Heart right ventricle (tissue), 16 donors: ENCODE measurements at regions not wholly inside any gene's neighbourhood (a gene's known extent, or its start where the extent isn't known, plus 50 kb on each side); places are given as distances from the start of the nearest gene placed in this dataset.

Experiments
- ATAC-seq, 8 donors: fragments of 200-7000 bp; cut with Tn5 transposase; one replicate each; pipeline ENCODE4 v1.9.1; 2020; ENCODE audit warnings: mild to moderate bottlenecking in 8 of 8, moderate library complexity in 8 of 8, moderate number of reproducible peaks in 1 of 8
- DNase-seq, 2 donors: peaks; one replicate each; pipeline ENCODE4 v3.0.0-alpha.2; 2020
- H3K27ac ChIP-seq, 10 donors: fragments of 200-600 bp; sonication (generic) in 2 of 10; one replicate each; pipeline versions ENCODE4 v1.5.0 to v1.8.0; 2020 to 2022; ENCODE audit warnings: mild to moderate bottlenecking in 3 of 10
- H3K27me3 ChIP-seq, 7 donors: fragments of 200-600 bp; one replicate each; pipeline ENCODE4 v1.8.0; 2021 to 2022; ENCODE audit warnings: mild to moderate bottlenecking in 2 of 7
- H3K36me3 ChIP-seq, 9 donors: fragments of 200-600 bp; sonication (generic) in 1 of 9; one replicate each; pipeline versions ENCODE4 v1.5.0 to v1.8.0; 2020 to 2022; ENCODE audit warnings: mild to moderate bottlenecking in 2 of 9
- H3K4me1 ChIP-seq, 9 donors: fragments of 200-600 bp; sonication (generic) in 1 of 9; one replicate each; pipeline versions ENCODE4 v1.5.0 to v1.8.0; 2020 to 2022; ENCODE audit warnings: mild to moderate bottlenecking in 4 of 9
- H3K4me3 ChIP-seq, 10 donors: fragments of 200-600 bp; sonication (generic) in 2 of 10; one replicate each; pipeline versions ENCODE4 v1.5.0 to v1.8.0; 2020 to 2022; ENCODE audit warnings: mild to moderate bottlenecking in 7 of 10, moderate library complexity in 2 of 10
- H3K9me3 ChIP-seq, 11 donors: fragments of 200-600 bp in 10 of 11; sonication (generic) in 2 of 11; one replicate each; pipeline versions ENCODE4 v1.5.0 to v1.8.0; 2013 to 2022; ENCODE audit warnings: mild to moderate bottlenecking in 2 of 11, control low read depth in 1 of 11, moderate library complexity in 1 of 11
- WGBS, 2 donors: extraction: QIAGEN DNeasy Blood & Tissue Kit; methylation state at CpG; one replicate each; pipeline ENCODE4 v1.1.7; 2013; ENCODE audit warnings: inconsistent platforms in 1 of 2; 5-methylcytosine and 5-hydroxymethylcytosine counted together
- intact Hi-C, 10 donors: fragments of 100-400 bp; cut with DNase I; formaldehyde crosslinking; loops; one replicate each; pipeline versions ENCODE4 v1.11.1 to v1.14.2; 2022
- TF ChIP-seq, protein P1 (sequence below), 9 donors: fragments of 200-600 bp; sonication (generic) in 2 of 9; IDR thresholded peaks; one replicate each; pipeline versions ENCODE4 v1.5.0 to v1.8.0; 2021 to 2022; ENCODE audit warnings: antibody characterized with exemption in 9 of 9, mild to moderate bottlenecking in 5 of 9, moderate library complexity in 1 of 9
- donor health status: Arrhythmogenic right ventricular cardiomyopathy.
- donor health status: ischemic (EF 13 %, LVEDD 7.1; RV severe dilation, severe dysfunction).
- donor health status: healthy with polysubstance abuse.
- donor health status: DM: no; HTN: yes; CAD: no.
- donor health status: DM: no; HTN: no; CAD: no.
- donor health status: ischemic (EF 25% LVEDD 6.9; RV normal size, moderate dysfunction).
- donor health status: ischemic (EF 25% LVEDD 5.7; RV mildly dilated, moderate dysfunction).
- donor health status: healthy.
- donor health status: DM: yes; HTN: yes; CAD: no.
- donor health status: Ischemic cardiomyopathy.
- donor health status: ischemic (EF 35%, LVEDD 5.7; RV mildly dilated, moderate dysfunction).
- donor health status: nonischemic (EF 11% LVEDD 7.7; RV severe dilation, severe dysfunction).
- donor health status: DM: yes; HTN: yes; CAD: no.
- donor health status: PGD.
- donor health status: ischemic (EF 29% LVEDD 5.4; RV normal size, mild dysfunction).
- donor health status: nonischemic (EF 23%, LVEDD 6.1; RV moderate dilation, normal function).

DNA sequence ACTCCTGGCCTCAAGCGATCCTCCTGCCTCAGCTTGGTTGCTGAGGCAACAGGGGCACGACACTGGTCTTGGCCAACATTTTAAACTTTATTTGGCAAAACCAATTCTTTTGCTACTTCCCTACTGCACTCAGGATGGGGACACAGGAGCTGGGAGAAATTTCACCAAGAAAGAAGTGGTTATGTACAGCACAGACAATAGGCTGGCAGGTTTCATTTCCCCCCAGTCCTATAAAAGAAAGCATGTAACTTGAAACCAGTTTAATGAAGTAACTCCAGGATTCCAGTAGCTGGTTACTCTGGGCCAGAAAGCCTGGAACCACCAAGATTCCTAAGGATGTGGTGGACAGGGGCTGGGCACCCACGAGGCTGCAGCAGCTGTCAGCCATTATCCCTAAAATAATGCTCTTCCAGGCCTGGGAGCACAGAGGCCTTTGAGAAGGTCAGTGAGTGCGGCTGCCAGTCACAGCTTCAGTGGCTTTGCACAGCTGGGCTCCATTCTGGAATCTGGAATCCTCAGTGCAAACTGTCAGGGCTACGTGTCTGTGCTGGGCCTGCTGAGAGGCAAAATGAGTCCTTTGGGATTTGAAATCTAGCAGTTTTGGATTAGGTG, 142.3 kb upstream of the ITGA6 start:
- TF ChIP-seq, protein P1, sequence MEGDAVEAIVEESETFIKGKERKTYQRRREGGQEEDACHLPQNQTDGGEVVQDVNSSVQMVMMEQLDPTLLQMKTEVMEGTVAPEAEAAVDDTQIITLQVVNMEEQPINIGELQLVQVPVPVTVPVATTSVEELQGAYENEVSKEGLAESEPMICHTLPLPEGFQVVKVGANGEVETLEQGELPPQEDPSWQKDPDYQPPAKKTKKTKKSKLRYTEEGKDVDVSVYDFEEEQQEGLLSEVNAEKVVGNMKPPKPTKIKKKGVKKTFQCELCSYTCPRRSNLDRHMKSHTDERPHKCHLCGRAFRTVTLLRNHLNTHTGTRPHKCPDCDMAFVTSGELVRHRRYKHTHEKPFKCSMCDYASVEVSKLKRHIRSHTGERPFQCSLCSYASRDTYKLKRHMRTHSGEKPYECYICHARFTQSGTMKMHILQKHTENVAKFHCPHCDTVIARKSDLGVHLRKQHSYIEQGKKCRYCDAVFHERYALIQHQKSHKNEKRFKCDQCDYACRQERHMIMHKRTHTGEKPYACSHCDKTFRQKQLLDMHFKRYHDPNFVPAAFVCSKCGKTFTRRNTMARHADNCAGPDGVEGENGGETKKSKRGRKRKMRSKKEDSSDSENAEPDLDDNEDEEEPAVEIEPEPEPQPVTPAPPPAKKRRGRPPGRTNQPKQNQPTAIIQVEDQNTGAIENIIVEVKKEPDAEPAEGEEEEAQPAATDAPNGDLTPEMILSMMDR (IDR thresholded peaks at IDR 0.05), result no peak
- ATAC-seq (peak; percentile 35 to 70 (median 60)), DNase-seq (peak; percentile 16 to 27)
- WGBS, 2 donors, result 28 to 55% methylated on average over 5 of the region's 5 CpGs
- H3K4me3 ChIP-seq, result no peak overlapping the region
- H3K27ac ChIP-seq, result peak overlapping the region in 9 of 10 donors; percentile 15 to 79 (median 58)
- H3K27me3 ChIP-seq, result no peaks in the 10 kb centered on the region
- intact Hi-C loops, result loop anchor here in 2 of 10 donors (10.0 kb wide), 1 partner anchor 180 kb away; no protein-coding TSS in a partner anchor
- H3K36me3 ChIP-seq, result no peaks in the 10 kb centered on the region
- H3K4me1 ChIP-seq, result peaks cover 2 to 67% (median 44%) of the 10 kb centered on the region in 9 donors
- H3K9me3 ChIP-seq, result no peaks in the 10 kb centered on the region

DNA sequence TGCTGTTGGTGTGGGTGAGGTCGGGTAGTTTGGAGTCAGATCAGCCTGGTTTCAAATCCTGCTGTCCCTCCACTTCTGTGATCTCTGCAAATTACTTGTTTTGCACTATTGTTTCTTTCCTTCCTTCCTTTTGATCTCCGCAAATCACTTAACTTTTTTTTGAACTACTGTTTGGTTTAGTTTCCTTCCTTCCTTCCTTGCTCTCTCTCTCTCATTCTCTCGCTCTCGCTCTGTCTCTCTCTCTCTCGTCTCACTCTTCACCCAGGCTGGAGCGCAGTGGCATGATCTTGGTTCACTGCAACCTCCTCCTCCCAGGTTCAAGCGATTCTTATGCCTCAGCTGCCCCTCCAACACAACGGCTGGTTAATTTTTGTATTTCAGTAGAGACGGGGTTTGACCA, 141.6 kb upstream of the ITGA6 start:
- no peak for DNase-seq
- peaks cover 2 to 61% (median 44%) of the 10 kb centered on the region in 9 donors for H3K4me1 ChIP-seq
- ATAC-seq, result no peak
- no peaks in the 10 kb centered on the region for H3K27me3 ChIP-seq
- H3K27ac ChIP-seq, result peak overlapping the region in 9 of 10 donors; percentile 15 to 79 (median 58)
- H3K9me3 ChIP-seq, result no peaks in the 10 kb centered on the region
- H3K36me3 ChIP-seq, result no peaks in the 10 kb centered on the region
- H3K4me3 ChIP-seq, result no peak overlapping the region
- TF ChIP-seq, protein P1 (IDR thresholded peaks at IDR 0.05), result no peak
- intact Hi-C loops, result loop anchor here in 2 of 10 donors (10.0 kb wide), 1 partner anchor 179 kb away; no protein-coding TSS in a partner anchor
- 74% methylated on average over 9 of the region's 9 CpGs for WGBS, 2 donors

DNA sequence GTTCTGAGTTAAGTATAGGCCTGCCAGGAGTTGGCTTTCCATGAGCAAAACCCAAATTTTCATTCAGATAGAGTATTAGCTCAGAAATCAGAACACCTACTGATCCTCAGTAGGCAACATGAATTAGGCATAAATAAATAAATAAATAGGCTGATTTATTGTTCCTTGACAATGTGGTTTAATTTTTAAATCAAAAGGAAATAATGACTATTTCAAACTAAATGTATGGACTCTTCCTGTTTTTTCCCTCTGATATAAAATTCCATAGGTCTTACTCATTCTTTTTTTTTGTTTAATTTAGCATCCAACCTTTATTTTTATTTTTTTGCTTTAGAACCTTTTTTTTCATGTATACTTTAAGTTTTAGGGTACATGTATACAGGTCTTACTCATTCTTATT, 140.2 kb upstream of the ITGA6 start:
- no peaks in the 10 kb centered on the region for H3K36me3 ChIP-seq
- DNase-seq (no peak), ATAC-seq (no peak)
- no peaks in the 10 kb centered on the region for H3K9me3 ChIP-seq
- TF ChIP-seq, protein P1 (IDR thresholded peaks at IDR 0.05), result no peak
- intact Hi-C loops, result loop anchor here in 2 of 10 donors (10.0 kb wide), 1 partner anchor 178 kb away; no protein-coding TSS in a partner anchor
- no peaks in the 10 kb centered on the region for H3K27me3 ChIP-seq
- H3K4me3 ChIP-seq, result no peak overlapping the region
- H3K27ac ChIP-seq, result peak overlapping the region in 2 of 10 donors; percentile 1 to 49
- H3K4me1 ChIP-seq, result peaks cover 2 to 58% (median 44%) of the 10 kb centered on the region in 9 donors

DNA sequence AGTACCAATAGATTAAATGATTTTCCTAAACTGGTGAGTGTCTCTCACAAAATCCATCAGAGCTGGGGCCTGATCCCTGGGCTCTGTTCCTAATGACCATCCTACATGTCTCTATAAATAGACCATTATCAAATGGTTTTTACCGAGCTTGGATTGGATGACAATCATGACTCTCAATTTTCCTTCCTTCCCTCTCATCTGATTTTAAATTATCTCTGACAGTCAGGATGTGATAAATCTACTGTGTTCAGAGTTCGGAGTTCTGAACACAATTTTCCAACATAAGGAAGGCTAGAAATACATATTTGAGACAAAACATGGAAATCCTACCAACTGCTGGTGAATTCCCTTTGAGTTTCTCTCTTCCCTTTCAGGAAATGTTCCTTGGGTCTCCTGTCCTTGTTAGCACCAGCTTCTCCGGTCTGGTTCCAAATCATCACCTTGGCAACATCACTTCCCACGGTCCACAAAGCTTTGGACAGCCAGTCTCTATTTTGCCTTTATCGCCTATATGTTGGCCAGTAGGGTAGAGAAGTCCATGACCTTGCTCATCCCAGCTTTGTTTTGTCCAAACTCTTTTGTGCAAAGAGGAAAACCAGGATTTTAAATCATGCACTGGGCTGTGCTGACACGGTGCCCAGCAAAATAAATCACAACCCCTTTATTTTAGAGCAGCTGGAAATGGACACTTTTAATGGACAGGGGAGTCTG, 139.6 kb upstream of the ITGA6 start:
- ATAC-seq, result peak in 2 of 8 donors; percentile 31 to 47
- Histone ChIP-seq H3K27me3 (no peaks in the 10 kb centered on the region), H3K4me1 (peaks cover 2 to 58% (median 42%) of the 10 kb centered on the region in 9 donors), H3K4me3 (no peak overlapping the region), H3K36me3 (no peaks in the 10 kb centered on the region), H3K9me3 (no peaks in the 10 kb centered on the region), H3K27ac (peak overlapping the region in 3 of 10 donors; percentile 1 to 49 (median 11))
- TF ChIP-seq, protein P1 (IDR thresholded peaks at IDR 0.05), result no peak
- no peak for DNase-seq
- intact Hi-C loops, result loop anchor here in 2 of 10 donors (10.0 kb wide), 1 partner anchor 177 kb away; no protein-coding TSS in a partner anchor
- WGBS, 2 donors, result 49 to 50% methylated on average over 6 of the region's 6 CpGs
